H1 (cell line): ENCODE measurements at regions not wholly inside any gene's neighbourhood (a gene's known extent, or its start where the extent isn't known, plus 50 kb on each side); places are given as distances from the start of the nearest gene placed in this dataset.

ENCODE experiments used
- CTCF ChIA-PET: fragments of 300-600 bp; sonication (Branson Sonifier 250); formaldehyde crosslinking; loops from one replicate; lab custom pipeline; 2021; ENCODE audit not compliant: partially characterized antibody; lab: Charles Lee
- POLR2A ChIA-PET: fragments of 300-600 bp; sonication (Branson Sonifier 250); formaldehyde crosslinking; loops from one replicate; lab custom pipeline; 2021; ENCODE audit warnings: inconsistent platforms; ENCODE audit not compliant: partially characterized antibody; lab: Charles Lee
- DNase-seq, 2 experiments: peaks; one replicate each; pipeline versions ENCODE4 v3.0.0 to v3.0.0-alpha.2; 2010 to 2022; ENCODE audit warnings: low spot score in 2 of 2, low read depth in 1 of 2, mixed read lengths in 1 of 2
- FAIRE-seq: peaks from 2 replicates; lab custom pipeline; 2011; peaks lifted over from hg19 to GRCh38; lab: Jason Lieb, UNC
- H2AFZ ChIP-seq: 2 replicates; pipeline ENCODE4 v1.8.1; 2012; ENCODE audit warnings: low read length, inconsistent platforms
- H2AK5ac ChIP-seq: 2 replicates; pipeline ENCODE4 v1.6.1; 2013; ENCODE audit warnings: low read depth, low read length
- H2BK120ac ChIP-seq: replicated peaks from 2 replicates; pipeline ENCODE3; 2013; ENCODE audit warnings: low read depth, low read length, inconsistent platforms
- H2BK12ac ChIP-seq: 2 replicates; pipeline ENCODE4 v1.6.1; 2013; ENCODE audit warnings: low read depth, low read length
- H2BK15ac ChIP-seq: 2 replicates; pipeline ENCODE4 v1.6.1; 2013; ENCODE audit warnings: low read length
- H2BK20ac ChIP-seq: 2 replicates; pipeline ENCODE4 v1.6.1; 2013; ENCODE audit warnings: low read length
- H2BK5ac ChIP-seq: 2 replicates; pipeline ENCODE4 v1.6.1; 2013; ENCODE audit warnings: low read depth, low read length
- H3K14ac ChIP-seq: 2 replicates; pipeline ENCODE4 v1.6.1; 2013; ENCODE audit warnings: inconsistent platforms; ENCODE audit not compliant: insufficient read length
- H3K18ac ChIP-seq: 2 replicates; pipeline ENCODE4 v1.6.1; 2013; ENCODE audit warnings: low read length; ENCODE audit errors: extremely low read depth
- H3K23ac ChIP-seq: 2 replicates; pipeline ENCODE4 v1.6.1; 2013; ENCODE audit warnings: inconsistent platforms; ENCODE audit not compliant: insufficient read length
- H3K23me2 ChIP-seq: 2 replicates; pipeline ENCODE4 v1.6.1; 2013; ENCODE audit warnings: low read depth, low read length
- H3K27ac ChIP-seq: 2 replicates; pipeline ENCODE4 v1.6.1; 2011; ENCODE audit warnings: low read depth, low read length, inconsistent platforms
- H3K27me3 ChIP-seq, 4 experiments: replicated peaks in 1 of 4; 1 replicate in 1 of 4; 2 replicates in 3 of 4; pipeline versions ENCODE4 v1.6.1 to v1.8.1; 2011 to 2013; ENCODE audit warnings: low read length in 3 of 4, mild to moderate bottlenecking in 3 of 4, inconsistent platforms in 2 of 4, mixed read lengths in 2 of 4, moderate library complexity in 1 of 4; ENCODE audit not compliant: control insufficient read depth in 3 of 4, insufficient read depth in 3 of 4; ENCODE audit errors: extremely low read depth in 1 of 4
- H3K36me3 ChIP-seq, 4 experiments: 2 replicates each; pipeline versions ENCODE4 v1.6.1 to v1.8.1; 2011 to 2013; ENCODE audit warnings: mild to moderate bottlenecking in 4 of 4, low read length in 3 of 4, moderate library complexity in 2 of 4, control low read depth in 1 of 4, inconsistent platforms in 1 of 4; ENCODE audit not compliant: insufficient read depth in 4 of 4, control insufficient read depth in 2 of 4
- H3K4ac ChIP-seq: replicated peaks from 2 replicates; pipeline ENCODE3; 2013; ENCODE audit warnings: low read length, low read depth, mixed read lengths, inconsistent platforms; ENCODE audit not compliant: insufficient read length
- H3K4me1 ChIP-seq, 4 experiments: replicated peaks in 1 of 4; 1 replicate in 1 of 4; 2 replicates in 3 of 4; pipeline versions ENCODE4 v1.6.1 to v1.8.1; 2011 to 2013; ENCODE audit warnings: low read length in 3 of 4, inconsistent platforms in 2 of 4, mixed read lengths in 1 of 4; ENCODE audit not compliant: insufficient read depth in 4 of 4, control insufficient read depth in 3 of 4
- H3K4me2 ChIP-seq, 2 experiments: 2 replicates each; pipeline versions ENCODE4 v1.6.1 to v1.8.1; 2011 to 2013; ENCODE audit warnings: low read depth in 2 of 2, low read length in 2 of 2, control low read depth in 1 of 2, inconsistent platforms in 1 of 2, mild to moderate bottlenecking in 1 of 2; ENCODE audit not compliant: insufficient read depth in 1 of 2
- H3K4me3 ChIP-seq, 4 experiments: fragments of 200-600, 300-600 bp in 1 of 4; sonication (generic), shearing (Covaris generic), sonication (Bioruptor Twin) in 1 of 4; 2 replicates each; pipeline versions ENCODE4 v1.5.1 to v1.8.1; 2011 to 2016; ENCODE audit warnings: low read length in 4 of 4, low read depth in 3 of 4, control low read depth in 2 of 4, inconsistent platforms in 2 of 4, mild to moderate bottlenecking in 2 of 4, mixed read lengths in 1 of 4, moderate library complexity in 1 of 4; ENCODE audit not compliant: insufficient read depth in 2 of 4; ENCODE audit errors: extremely low read depth in 1 of 4
- H3K56ac ChIP-seq: replicated peaks from 2 replicates; pipeline ENCODE3; 2013; ENCODE audit warnings: low read depth, mild to moderate bottlenecking, mixed read lengths, low read length, inconsistent platforms; ENCODE audit not compliant: insufficient read length
- H3K79me1 ChIP-seq: 2 replicates; pipeline ENCODE4 v1.6.1; 2013; ENCODE audit warnings: low read depth, low read length, control low read depth
- H3K79me2 ChIP-seq, 2 experiments: 2 replicates each; pipeline versions ENCODE4 v1.6.1 to v1.8.1; 2012 to 2013; ENCODE audit warnings: low read length in 2 of 2, mild to moderate bottlenecking in 2 of 2, inconsistent platforms in 1 of 2; ENCODE audit not compliant: insufficient read depth in 2 of 2, control insufficient read depth in 1 of 2
- H3K9ac ChIP-seq, 4 experiments: replicated peaks in 1 of 4; 1 replicate in 1 of 4; 2 replicates in 3 of 4; pipeline versions ENCODE4 v1.6.1 to v1.8.1; 2011 to 2013; ENCODE audit warnings: low read depth in 3 of 4, low read length in 3 of 4, control low read depth in 2 of 4, mild to moderate bottlenecking in 2 of 4, moderate library complexity in 2 of 4, inconsistent platforms in 1 of 4; ENCODE audit errors: extremely low read depth in 1 of 4
- H3K9me3 ChIP-seq, 2 experiments: 2 replicates each; pipeline versions ENCODE4 v1.6.1 to v1.8.1; 2012 to 2013; ENCODE audit warnings: mild to moderate bottlenecking in 2 of 2, moderate library complexity in 2 of 2, control low read depth in 1 of 2, inconsistent platforms in 1 of 2, low read depth in 1 of 2, low read length in 1 of 2, mixed read lengths in 1 of 2; ENCODE audit not compliant: insufficient read depth in 2 of 2
- H4K20me1 ChIP-seq, 2 experiments: replicated peaks in 1 of 2; 2 replicates each; pipeline versions ENCODE3 to v1.8.1; 2011 to 2013; ENCODE audit warnings: inconsistent platforms in 2 of 2, low read length in 2 of 2, mild to moderate bottlenecking in 1 of 2; ENCODE audit not compliant: insufficient read depth in 2 of 2, control insufficient read depth in 1 of 2
- H4K5ac ChIP-seq: 2 replicates; pipeline ENCODE4 v1.6.1; 2013; ENCODE audit warnings: low read length, low read depth, mixed read lengths, inconsistent platforms; ENCODE audit not compliant: insufficient read length
- H4K8ac ChIP-seq: 2 replicates; pipeline ENCODE4 v1.8.0; 2013; ENCODE audit warnings: mild to moderate bottlenecking, moderate library complexity, low read length, inconsistent platforms; ENCODE audit not compliant: insufficient read depth; ENCODE audit errors: extremely low read depth
- H4K91ac ChIP-seq: replicated peaks from 2 replicates; pipeline ENCODE3; 2013; ENCODE audit warnings: low read length, mixed read lengths, inconsistent platforms; ENCODE audit not compliant: insufficient read length
- CHD7 ChIP-seq: fragments of 300-600 bp; sonication (generic); IDR thresholded peaks from 2 replicates; pipeline ENCODE4 v1.7.1; 2012; ENCODE audit warnings: low read length, moderate library complexity, mild to moderate bottlenecking, inconsistent platforms; ENCODE audit not compliant: insufficient replicate concordance

GRCh38 chr20:43812216-43812615 lies 85.4 kb upstream of the GTSF1L start:
- Histone ChIP-seq H3K36me3 (no peaks in the 10 kb centered on the region), H3K14ac (no peak overlapping the region), H3K27me3 (no peaks in the 10 kb centered on the region), H4K91ac (no peak overlapping the region), H3K4ac (no peak overlapping the region), H2BK15ac (no peak overlapping the region), H4K5ac (no peak overlapping the region), H2AK5ac (no peak overlapping the region), H3K27ac (no peak overlapping the region), H3K79me2 (no peaks in the 10 kb centered on the region), H2BK120ac (no peak overlapping the region), H2BK20ac (no peak overlapping the region), H3K56ac (no peak overlapping the region), H3K4me2 (no peak overlapping the region), H3K9me3 (peaks cover 8% of the 10 kb centered on the region in 2 experiments; a peak in 3 of 4 replicates), H3K4me3 (no peak overlapping the region), H3K18ac (no peak overlapping the region), H3K23ac (no peak overlapping the region), H4K20me1 (no peaks in the 10 kb centered on the region), H2BK5ac (no peak overlapping the region), H3K23me2 (no peaks in the 10 kb centered on the region), H2AFZ (no peak overlapping the region), H3K9ac (no peak overlapping the region), H2BK12ac (no peak overlapping the region), H3K79me1 (no peaks in the 10 kb centered on the region), H3K4me1 (no peaks in the 10 kb centered on the region), H4K8ac (no peak overlapping the region)
- DNase-seq = no peak
- ChIA-PET CTCF (interaction anchor here (1.1 kb wide), 1 partner anchor 268 kb away, joined by 3 read pairs; no protein-coding TSS in a partner anchor), POLR2A (no interaction called here)
- TF ChIP-seq CHD7 = no peak
- FAIRE-seq = no peak
